Coronary artery (tissue), 2 donors: ENCODE measurements at regions not wholly inside any gene's neighbourhood (a gene's known extent, or its start where the extent isn't known, plus 50 kb on each side); places are given as distances from the start of the nearest gene placed in this dataset.

Source experiments
- DNase-seq: peaks from one replicate; pipeline ENCODE4 v3.0.0-alpha.2; 2017; ENCODE audit warnings: low spot score
- H3K27ac ChIP-seq, 2 donors: fragments of 200-600 bp; sonication (generic); one replicate each; pipeline ENCODE4 v1.5.1; 2016 to 2019
- H3K4me3 ChIP-seq: fragments of 200-600 bp; sonication (generic); 2 replicates; pipeline ENCODE4 v1.5.1; 2016; ENCODE audit warnings: mild to moderate bottlenecking, moderate library complexity
- TF ChIP-seq, protein P1 (sequence below): fragments of 200-600 bp; sonication (generic); IDR thresholded peaks from one replicate; pipeline ENCODE4 v1.5.1; 2019; ENCODE audit warnings: antibody characterized with exemption

DNA sequence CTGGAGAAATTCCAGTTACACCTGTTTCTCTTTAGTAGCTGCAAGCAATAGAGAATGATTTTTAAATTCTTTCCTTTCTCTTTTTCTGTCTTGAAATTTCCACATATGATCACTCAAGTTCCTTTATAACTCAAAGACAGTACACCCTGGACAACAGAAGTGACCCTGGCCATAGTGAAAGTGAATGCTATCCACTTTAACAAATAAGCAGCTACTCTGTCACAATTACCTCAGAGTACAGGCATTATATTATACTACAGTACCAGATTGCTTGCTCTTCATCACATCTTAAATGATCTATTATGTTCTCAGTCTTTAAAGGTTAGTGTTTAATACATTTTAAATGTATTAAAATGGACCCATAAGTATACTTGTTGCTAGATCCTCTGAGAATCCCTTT is 136.2 kb downstream of the KLF12 start:
- TF ChIP-seq, protein P1, sequence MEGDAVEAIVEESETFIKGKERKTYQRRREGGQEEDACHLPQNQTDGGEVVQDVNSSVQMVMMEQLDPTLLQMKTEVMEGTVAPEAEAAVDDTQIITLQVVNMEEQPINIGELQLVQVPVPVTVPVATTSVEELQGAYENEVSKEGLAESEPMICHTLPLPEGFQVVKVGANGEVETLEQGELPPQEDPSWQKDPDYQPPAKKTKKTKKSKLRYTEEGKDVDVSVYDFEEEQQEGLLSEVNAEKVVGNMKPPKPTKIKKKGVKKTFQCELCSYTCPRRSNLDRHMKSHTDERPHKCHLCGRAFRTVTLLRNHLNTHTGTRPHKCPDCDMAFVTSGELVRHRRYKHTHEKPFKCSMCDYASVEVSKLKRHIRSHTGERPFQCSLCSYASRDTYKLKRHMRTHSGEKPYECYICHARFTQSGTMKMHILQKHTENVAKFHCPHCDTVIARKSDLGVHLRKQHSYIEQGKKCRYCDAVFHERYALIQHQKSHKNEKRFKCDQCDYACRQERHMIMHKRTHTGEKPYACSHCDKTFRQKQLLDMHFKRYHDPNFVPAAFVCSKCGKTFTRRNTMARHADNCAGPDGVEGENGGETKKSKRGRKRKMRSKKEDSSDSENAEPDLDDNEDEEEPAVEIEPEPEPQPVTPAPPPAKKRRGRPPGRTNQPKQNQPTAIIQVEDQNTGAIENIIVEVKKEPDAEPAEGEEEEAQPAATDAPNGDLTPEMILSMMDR = no peak
- no peak for DNase-seq
- H3K27ac ChIP-seq = no peak overlapping the region
- no peak overlapping the region for H3K4me3 ChIP-seq

DNA sequence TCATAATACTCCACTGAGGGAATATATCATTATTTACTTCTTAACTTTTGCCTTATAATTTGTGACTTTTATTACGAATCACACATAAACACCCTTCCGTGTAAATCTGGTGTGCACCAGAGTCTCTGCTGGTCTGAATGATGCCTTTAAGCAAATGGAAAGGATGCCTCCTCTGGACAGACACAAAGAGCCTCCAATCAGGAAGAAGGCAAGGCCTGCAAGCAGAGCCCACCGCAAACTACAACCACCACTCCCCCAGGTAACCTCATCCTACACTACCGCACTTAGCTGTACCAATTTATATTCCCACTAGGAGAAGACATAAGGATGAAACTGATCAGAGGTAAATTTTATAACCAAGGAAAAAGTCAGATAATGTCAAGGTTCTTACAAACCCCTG is 137.6 kb downstream of the KLF12 start:
- DNase-seq = no peak
- TF ChIP-seq, protein P1 = no peak
- H3K27ac ChIP-seq = no peak overlapping the region
- no peak overlapping the region for H3K4me3 ChIP-seq

DNA sequence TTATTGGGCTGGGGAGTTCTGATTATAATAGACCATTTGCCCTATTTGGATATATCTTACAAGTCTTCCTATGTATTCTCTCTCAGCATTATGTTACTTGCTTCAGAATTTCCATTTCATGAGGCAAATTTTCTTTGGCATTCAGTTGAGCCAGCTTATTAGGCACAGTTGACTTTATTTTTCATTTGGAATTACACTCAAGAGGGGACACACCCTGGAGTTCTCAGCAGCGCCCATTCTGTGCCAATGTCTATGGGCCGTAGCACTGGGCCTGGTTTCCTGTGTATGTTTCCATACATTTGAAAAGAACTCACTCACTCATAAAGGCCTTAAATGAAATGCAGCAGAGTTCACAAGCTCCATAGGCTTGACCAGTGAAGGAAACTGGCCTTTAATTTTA is 138.5 kb downstream of the KLF12 start:
- no peak overlapping the region for H3K27ac ChIP-seq
- no peak for DNase-seq
- no peak overlapping the region for H3K4me3 ChIP-seq
- TF ChIP-seq, protein P1 = no peak

DNA sequence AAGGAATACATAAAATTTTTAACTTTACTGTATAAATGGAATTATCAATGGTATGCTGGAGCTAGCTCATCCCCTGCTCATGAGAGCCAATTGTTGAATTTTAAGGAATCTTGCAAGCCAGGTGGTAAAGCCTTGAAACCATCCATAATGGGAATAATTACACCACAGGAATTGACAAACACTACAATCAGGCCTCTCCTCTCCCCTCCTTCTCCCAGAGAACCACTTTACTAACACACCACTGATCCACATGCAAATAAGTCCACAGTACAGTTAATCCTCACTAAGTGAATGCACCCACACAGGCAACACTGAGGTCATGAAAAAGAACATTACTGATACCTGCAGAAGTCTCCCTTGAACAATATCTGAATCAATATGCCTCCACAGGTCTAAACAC is 140.5 kb downstream of the KLF12 start:
- H3K4me3 ChIP-seq = no peak overlapping the region
- TF ChIP-seq, protein P1 = no peak

DNA sequence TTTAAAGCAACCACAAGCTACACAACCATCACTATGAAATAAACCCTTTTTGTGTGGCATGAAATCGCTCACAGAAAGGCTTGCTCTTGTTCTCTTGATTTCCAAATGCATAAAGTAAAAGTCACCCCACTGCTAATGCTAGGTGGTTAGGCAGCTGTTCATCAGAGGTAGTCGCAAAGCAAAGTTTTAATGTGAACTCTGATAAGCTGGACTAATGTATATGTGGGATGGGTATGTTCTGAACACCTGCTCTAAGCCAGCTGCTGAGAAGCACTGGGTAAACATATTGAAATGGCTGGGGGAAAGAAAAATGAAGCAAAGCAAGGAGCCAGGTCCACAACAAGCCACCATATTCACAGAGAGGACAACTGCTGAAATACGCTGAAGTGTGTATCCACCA is 142.3 kb downstream of the KLF12 start:
- Histone ChIP-seq H3K27ac (no peak overlapping the region), H3K4me3 (no peak overlapping the region)
- no peak for DNase-seq
- TF ChIP-seq, protein P1 = no peak

More for the DNA sequence above, 140.5 kb downstream of the KLF12 start:
- no peak overlapping the region for H3K27ac ChIP-seq
- DNase-seq = no peak

DNA sequence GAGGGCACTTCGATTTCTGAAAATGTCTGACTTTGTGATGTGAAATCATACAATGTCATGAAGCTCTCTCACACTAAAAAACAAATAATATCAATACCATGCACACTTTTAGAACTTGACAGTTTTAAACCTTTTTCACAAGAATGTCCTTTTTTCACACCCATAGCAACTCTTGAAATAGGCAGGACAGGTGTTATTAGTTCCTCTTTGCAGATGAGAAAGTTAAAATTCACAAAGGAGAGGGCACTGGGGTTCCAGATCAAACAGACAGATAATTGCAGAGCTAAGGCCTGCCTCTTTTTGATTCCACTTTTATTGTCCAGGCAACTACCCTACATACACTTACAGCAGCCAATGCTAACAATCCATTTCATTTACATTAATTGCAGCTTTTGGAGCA is 142.8 kb downstream of the KLF12 start:
- H3K4me3 ChIP-seq = no peak overlapping the region
- no peak for DNase-seq
- TF ChIP-seq, protein P1 = no peak
- no peak overlapping the region for H3K27ac ChIP-seq

DNA sequence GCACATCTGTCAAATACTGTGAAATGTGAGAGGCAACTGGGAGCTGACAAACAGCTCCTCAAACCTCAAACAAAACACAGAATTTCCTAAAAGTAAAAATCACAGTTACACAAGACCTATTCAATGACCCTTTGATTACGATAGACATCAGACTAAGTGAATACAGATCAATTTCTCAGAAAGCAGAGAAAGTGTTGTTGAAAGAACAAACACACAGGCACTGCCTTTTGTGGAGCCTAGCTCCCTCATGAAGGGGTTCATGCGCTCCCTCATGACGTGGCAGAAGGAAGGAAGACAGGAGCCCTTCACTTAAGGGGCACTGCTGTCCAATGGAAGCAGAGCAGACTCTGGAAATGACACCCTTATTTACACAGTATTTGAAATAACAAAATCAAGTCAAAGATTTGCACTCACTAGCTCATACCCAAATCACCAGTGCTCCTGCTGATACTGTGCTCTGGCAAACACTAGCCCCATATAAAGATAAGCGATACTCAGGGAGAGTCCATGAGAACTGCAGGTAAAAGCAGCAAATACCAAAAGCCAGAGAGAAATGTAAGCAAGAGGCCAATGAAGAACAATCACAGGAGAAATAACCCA is 144.9 kb downstream of the KLF12 start:
- DNase-seq = no peak
- no peak overlapping the region for H3K4me3 ChIP-seq
- TF ChIP-seq, protein P1 = no peak
- H3K27ac ChIP-seq = no peak overlapping the region
